HG03025 (cell line): ENCODE measurements at regions not wholly inside any gene's neighbourhood (a gene's known extent, or its start where the extent isn't known, plus 50 kb on each side); places are given as distances from the start of the nearest gene placed in this dataset.

ENCODE experiments used
- ATAC-seq: cut with Tn5 transposase; IDR thresholded peaks from one replicate; pipeline ENCODE4 v1.9.1; 2021; ENCODE audit warnings: mild to moderate bottlenecking, moderate library complexity; ENCODE audit not compliant: unreplicated experiment, low FRiP score

- ATAC-seq: no peak
These were observed 390.0 kb downstream of the ENC1 start for GRCh38 chr5:74250304-74251102.

DNA sequence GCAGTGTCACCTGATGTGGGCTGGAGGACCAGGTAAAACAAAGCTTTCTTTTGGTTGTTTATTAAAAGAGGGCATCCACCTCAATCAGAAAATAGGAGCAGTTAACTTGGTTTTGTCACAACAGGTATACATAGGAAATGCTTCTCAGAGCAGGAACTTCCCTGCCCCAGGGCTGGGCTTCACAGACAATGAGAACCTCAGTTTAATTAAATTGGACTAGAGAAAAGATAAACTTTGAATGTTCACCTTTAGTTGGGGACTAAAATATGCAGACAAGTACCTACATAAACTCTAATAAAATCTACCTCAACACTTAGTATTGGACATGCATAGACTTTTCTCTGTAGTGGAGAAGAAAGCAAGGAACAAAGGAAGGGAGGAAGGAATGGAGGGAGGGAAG, 392.0 kb downstream of the ENC1 start:
- ATAC-seq: no peak

- no peak for ATAC-seq
These were observed 396.1 kb downstream of the ENC1 start for GRCh38 chr5:74244406-74244805.

DNA sequence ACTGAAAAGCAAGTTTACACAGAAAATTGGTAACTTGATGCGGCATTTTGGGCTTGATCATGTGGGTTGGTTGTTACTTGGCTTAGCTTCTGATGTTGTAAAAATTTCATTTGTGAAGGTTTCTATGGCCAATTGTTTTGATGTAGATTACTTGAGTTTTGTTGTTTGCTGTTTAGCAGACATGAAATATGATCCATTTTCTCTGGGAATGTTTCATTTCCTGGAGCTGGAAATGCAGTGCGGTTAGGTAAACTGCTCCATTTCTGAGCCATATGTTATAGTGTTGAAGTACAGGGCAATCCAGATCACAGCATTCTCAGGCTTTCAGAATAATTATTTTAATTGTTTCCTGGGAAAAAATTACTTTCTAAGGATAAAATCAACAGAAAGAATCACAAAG, 396.9 kb downstream of the ENC1 start:
- ATAC-seq: no peak

- ATAC-seq: no peak
These were observed 398.0 kb downstream of the ENC1 start for GRCh38 chr5:74242516-74242915.

- no peak for ATAC-seq
These were observed 398.8 kb downstream of the ENC1 start for GRCh38 chr5:74241751-74242140.

- no peak for ATAC-seq
These were observed 399.5 kb downstream of the ENC1 start for GRCh38 chr5:74240783-74241750.

DNA sequence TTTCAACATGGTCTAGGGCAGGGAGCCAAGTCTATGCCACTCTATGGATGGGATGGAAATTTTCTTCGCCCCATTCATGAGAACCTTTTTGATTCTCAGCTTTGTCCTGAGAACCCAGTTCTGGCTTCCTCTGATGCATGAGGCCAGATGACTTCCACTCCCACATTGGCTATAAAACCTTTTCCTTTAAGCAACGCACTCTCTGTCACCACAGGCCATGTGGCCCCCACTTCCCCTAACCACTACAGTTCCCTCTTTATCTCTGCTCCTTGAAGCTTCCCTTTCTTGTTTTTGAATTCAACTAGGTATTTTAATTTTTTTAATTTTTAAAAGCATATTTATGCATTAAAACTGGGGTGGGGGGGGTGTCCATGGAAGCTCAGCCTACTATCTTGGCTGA, 401.3 kb downstream of the ENC1 start:
- no peak for ATAC-seq

DNA sequence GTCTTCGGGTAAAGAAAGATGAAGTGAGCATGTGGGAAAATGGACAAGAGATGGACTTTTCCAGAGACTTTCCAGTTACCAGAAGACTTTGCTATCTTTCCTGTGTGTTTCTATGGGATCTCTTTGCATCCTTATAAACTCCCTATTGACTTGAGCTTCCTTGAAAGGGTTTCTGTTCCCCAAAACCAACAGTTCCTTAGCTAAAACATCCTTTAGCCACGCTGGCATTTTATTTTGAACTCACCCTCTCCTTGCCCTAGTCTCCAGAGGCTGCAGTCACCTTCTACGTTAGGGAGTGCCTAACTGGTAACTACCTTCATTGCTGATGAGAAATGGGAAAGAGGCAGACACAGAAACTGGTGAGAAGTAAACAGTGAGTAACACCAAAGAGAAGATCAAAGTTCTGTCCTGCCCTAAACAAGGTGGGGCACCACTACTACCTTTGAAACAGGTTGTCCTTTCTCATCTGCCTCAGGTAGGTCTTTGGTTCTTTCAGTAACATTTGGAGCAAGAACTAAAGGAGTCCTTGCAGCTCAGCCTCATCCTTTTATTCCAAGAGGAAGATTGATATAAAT, 402.9 kb downstream of the ENC1 start:
- ATAC-seq: no peak

GRCh38 chr5:74235552-74235951, 405.0 kb downstream of the ENC1 start:
- ATAC-seq: no peak

- no peak for ATAC-seq
These were observed 407.0 kb downstream of the ENC1 start for GRCh38 chr5:74233571-74233970.

GRCh38 chr5:74233091-74233490, 407.4 kb downstream of the ENC1 start:
- no peak for ATAC-seq

GRCh38 chr5:74232276-74232675, 408.3 kb downstream of the ENC1 start:
- no peak for ATAC-seq

DNA sequence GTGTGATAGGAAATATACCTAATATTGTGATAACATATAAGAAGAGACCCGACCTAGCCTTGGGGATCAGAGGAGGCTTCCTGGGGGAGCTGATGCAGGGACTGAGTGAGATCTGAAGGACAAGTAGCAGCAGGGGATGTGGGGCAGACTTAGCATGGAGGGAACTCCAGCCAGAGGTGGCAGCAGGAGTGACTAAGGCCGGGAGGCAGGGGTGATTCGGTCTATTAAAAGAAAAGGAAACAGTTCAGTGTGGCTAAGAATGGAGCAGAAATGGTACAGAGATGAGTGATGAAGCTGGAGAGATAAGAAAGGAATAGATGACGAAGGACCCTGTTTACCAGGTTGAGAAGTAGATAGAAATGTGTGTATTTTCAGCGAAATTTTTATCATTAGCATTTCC, 408.8 kb downstream of the ENC1 start:
- ATAC-seq: no peak

GRCh38 chr5:74226716-74227485, 413.6 kb downstream of the ENC1 start:
- ATAC-seq: no peak

- ATAC-seq: no peak
These were observed 414.9 kb downstream of the ENC1 start for GRCh38 chr5:74225587-74225986.

- no peak for ATAC-seq
These were observed 416.2 kb downstream of the ENC1 start for GRCh38 chr5:74224331-74224730.

- no peak for ATAC-seq
These were observed 417.7 kb downstream of the ENC1 start for GRCh38 chr5:74222806-74223205.

DNA sequence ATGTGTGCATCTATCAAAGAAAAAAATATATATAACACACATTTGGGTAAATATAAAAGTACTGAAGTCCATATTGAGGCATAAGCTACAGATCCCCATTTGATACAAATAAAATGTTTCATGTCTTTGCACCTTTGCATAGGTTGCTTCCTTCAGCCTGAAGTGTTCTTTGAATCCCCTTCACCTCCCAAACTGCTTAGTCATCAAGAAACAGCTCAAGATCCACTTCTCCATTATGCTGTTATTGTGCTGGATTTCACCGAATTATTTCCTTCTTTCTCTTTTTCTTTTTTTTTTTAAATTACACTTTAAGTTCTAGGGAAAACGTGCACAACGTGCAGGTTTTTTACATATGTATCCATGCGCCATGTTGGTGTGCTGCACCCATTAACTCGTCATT, 419.1 kb downstream of the ENC1 start:
- ATAC-seq: no peak

GRCh38 chr5:74216012-74216411, 424.5 kb downstream of the ENC1 start:
- no peak for ATAC-seq
